IPS-18c (cell line): ENCODE measurements at regions not wholly inside any gene's neighbourhood (a gene's known extent, or its start where the extent isn't known, plus 50 kb on each side); places are given as distances from the start of the nearest gene placed in this dataset.
"Not testable (repeated sequence)": the region's sequence is repeated elsewhere in the genome, so short reads cannot be mapped to it uniquely, and the experiment has no call there.

ENCODE experiments used
- H3K4me3 ChIP-seq: 2 replicates; pipeline ENCODE4 v1.7.0; 2013; ENCODE audit warnings: low read depth, mild to moderate bottlenecking, low read length, moderate library complexity; ENCODE audit not compliant: insufficient read depth
- H3K9me3 ChIP-seq: one replicate; pipeline ENCODE4 v1.6.1; 2013; ENCODE audit warnings: mild to moderate bottlenecking, low read length, moderate library complexity; ENCODE audit not compliant: control insufficient read depth, insufficient read depth

- H3K4me3 ChIP-seq: no peak overlapping the region
- no peaks in the 10 kb centered on the region for H3K9me3 ChIP-seq
Measured at GRCh38 chr3:110390372-110390771, 681.2 kb upstream of the NECTIN3 start.

- Histone ChIP-seq H3K4me3 (no peak overlapping the region), H3K9me3 (no peaks in the 10 kb centered on the region)
Measured at GRCh38 chr3:110391042-110391441, 680.6 kb upstream of the NECTIN3 start.

- Histone ChIP-seq H3K4me3 (no peak overlapping the region), H3K9me3 (no peaks in the 10 kb centered on the region)
Measured at GRCh38 chr3:110391640-110392395, 679.8 kb upstream of the NECTIN3 start.

- no peak overlapping the region for H3K4me3 ChIP-seq
Measured at GRCh38 chr3:110393941-110394340, 677.7 kb upstream of the NECTIN3 start.

GRCh38 chr3:110397115-110397514 is 674.5 kb upstream of the NECTIN3 start:
- no peaks in the 10 kb centered on the region for H3K9me3 ChIP-seq
- no peak overlapping the region for H3K4me3 ChIP-seq

More at GRCh38 chr3:110393941-110394340, 677.7 kb upstream of the NECTIN3 start:
- no peaks in the 10 kb centered on the region for H3K9me3 ChIP-seq

GRCh38 chr3:110400315-110400714 is 671.3 kb upstream of the NECTIN3 start:
- H3K9me3 ChIP-seq: no peaks in the 10 kb centered on the region
- H3K4me3 ChIP-seq: no peak overlapping the region

GRCh38 chr3:110405830-110406585 is 665.6 kb upstream of the NECTIN3 start:
- no peak overlapping the region for H3K4me3 ChIP-seq

GRCh38 chr3:110413266-110413665 is 658.4 kb upstream of the NECTIN3 start:
- Histone ChIP-seq H3K4me3 (no peak overlapping the region), H3K9me3 (no peaks in the 10 kb centered on the region)

More at GRCh38 chr3:110405830-110406585, 665.6 kb upstream of the NECTIN3 start:
- no peaks in the 10 kb centered on the region for H3K9me3 ChIP-seq

- Histone ChIP-seq H3K9me3 (no peaks in the 10 kb centered on the region), H3K4me3 (no peak overlapping the region)
Measured at GRCh38 chr3:110413807-110414748, 657.5 kb upstream of the NECTIN3 start.

GRCh38 chr3:110414855-110415254 is 656.8 kb upstream of the NECTIN3 start:
- H3K4me3 ChIP-seq: no peak overlapping the region
- H3K9me3 ChIP-seq: no peaks in the 10 kb centered on the region

- H3K4me3 ChIP-seq: no peak overlapping the region
- no peaks in the 10 kb centered on the region for H3K9me3 ChIP-seq
Measured at GRCh38 chr3:110419096-110419495, 652.5 kb upstream of the NECTIN3 start.

- Histone ChIP-seq H3K4me3 (no peak overlapping the region), H3K9me3 (no peaks in the 10 kb centered on the region)
Measured at GRCh38 chr3:110419601-110420000, 652.0 kb upstream of the NECTIN3 start.

- Histone ChIP-seq H3K9me3 (no peaks in the 10 kb centered on the region), H3K4me3 (no peak overlapping the region)
Measured at GRCh38 chr3:110420158-110420641, 651.4 kb upstream of the NECTIN3 start.

GRCh38 chr3:110423276-110423675 is 648.3 kb upstream of the NECTIN3 start:
- no peaks in the 10 kb centered on the region for H3K9me3 ChIP-seq
- no peak overlapping the region for H3K4me3 ChIP-seq

GRCh38 chr3:110430146-110430545 is 641.5 kb upstream of the NECTIN3 start:
- H3K4me3 ChIP-seq: no peak overlapping the region

GRCh38 chr3:110436209-110436608 is 635.4 kb upstream of the NECTIN3 start:
- Histone ChIP-seq H3K9me3 (no peaks in the 10 kb centered on the region), H3K4me3 (no peak overlapping the region)

More at GRCh38 chr3:110430146-110430545, 641.5 kb upstream of the NECTIN3 start:
- no peaks in the 10 kb centered on the region for H3K9me3 ChIP-seq

- H3K9me3 ChIP-seq: not testable (repeated sequence)
Measured at GRCh38 chr3:110440066-110440653, 631.5 kb upstream of the NECTIN3 start.

More at GRCh38 chr3:110440066-110440653, 631.5 kb upstream of the NECTIN3 start:
- not testable (repeated sequence) for H3K4me3 ChIP-seq
